ENCODE measurements at regions not wholly inside any gene's neighbourhood (a gene's known extent, or its start where the extent isn't known, plus 50 kb on each side); places are given as distances from the start of the nearest gene placed in this dataset.

- TF ChIP-seq CTCF (IDR thresholded peaks at IDR 0.05 in 8 of 11, conservative IDR thresholded peaks at IDR 0.05 in 3 of 11) (no peak), POLR2A (IDR thresholded peaks at IDR 0.05) (no peak), POLR2AphosphoS5 (IDR thresholded peaks at IDR 0.05) (peak in 1 of 3 donors; percentile 77)
Measured at GRCh38 chr15:39461536-39462130, 119.2 kb upstream of the THBS1 start.

Measured in spleen (tissue), 7 donors.